ENCODE measurements at regions not wholly inside any gene's neighbourhood (a gene's known extent, or its start where the extent isn't known, plus 50 kb on each side); places are given as distances from the start of the nearest gene placed in this dataset.
"Not testable (repeated sequence)": the region's sequence is repeated elsewhere in the genome, so short reads cannot be mapped to it uniquely, and the experiment has no call there.

- no peak for DNase-seq
Measured at GRCh38 chr13:110809871-110810486, 96.5 kb downstream of the ING1 start.

GRCh38 chr13:110811008-110811720 is 97.7 kb downstream of the ING1 start:
- DNase-seq = no peak

- no peak for DNase-seq
Measured at GRCh38 chr13:110811771-110812120, 98.2 kb downstream of the ING1 start.

- peak in 1 of 3 donors; percentile 73 for DNase-seq
Measured at GRCh38 chr13:110812121-110812868, 98.8 kb downstream of the ING1 start.

DNA sequence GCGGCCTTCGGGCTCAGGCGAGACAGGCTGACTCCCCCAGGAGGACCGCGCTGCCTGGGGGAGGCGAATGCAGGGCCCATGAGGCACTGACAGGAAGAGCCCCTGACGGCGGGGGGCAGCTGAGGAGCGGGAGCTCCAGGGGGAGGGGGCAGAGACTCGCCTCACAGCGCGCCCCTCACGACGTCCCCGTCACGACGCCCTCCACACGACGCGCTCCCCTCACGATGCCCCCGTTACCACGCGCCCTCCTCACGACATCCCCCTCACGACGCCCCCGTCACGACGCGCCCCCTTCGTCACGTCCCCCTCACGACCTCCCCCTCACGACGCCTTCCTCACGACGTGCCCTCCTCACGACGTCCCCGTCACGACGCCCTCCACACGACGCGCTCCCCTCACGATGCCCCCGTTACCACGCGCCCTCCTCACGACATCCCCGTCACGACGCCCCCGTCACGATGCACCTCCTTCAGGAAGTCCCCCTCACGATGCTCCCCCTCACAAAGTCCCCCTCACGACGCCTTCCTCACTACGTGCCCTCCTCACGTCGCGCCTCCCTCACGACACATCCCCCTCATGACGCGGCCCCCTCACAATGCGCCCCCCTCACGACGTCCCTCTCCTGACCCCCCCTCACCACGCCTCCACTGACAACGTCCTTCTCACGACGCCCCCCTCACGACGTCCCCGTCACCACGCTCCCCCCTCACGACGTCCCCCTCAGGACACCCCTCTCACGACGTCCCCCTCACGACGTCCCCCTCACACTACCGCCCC is 99.6 kb downstream of the ING1 start:
- no peak for DNase-seq

DNA sequence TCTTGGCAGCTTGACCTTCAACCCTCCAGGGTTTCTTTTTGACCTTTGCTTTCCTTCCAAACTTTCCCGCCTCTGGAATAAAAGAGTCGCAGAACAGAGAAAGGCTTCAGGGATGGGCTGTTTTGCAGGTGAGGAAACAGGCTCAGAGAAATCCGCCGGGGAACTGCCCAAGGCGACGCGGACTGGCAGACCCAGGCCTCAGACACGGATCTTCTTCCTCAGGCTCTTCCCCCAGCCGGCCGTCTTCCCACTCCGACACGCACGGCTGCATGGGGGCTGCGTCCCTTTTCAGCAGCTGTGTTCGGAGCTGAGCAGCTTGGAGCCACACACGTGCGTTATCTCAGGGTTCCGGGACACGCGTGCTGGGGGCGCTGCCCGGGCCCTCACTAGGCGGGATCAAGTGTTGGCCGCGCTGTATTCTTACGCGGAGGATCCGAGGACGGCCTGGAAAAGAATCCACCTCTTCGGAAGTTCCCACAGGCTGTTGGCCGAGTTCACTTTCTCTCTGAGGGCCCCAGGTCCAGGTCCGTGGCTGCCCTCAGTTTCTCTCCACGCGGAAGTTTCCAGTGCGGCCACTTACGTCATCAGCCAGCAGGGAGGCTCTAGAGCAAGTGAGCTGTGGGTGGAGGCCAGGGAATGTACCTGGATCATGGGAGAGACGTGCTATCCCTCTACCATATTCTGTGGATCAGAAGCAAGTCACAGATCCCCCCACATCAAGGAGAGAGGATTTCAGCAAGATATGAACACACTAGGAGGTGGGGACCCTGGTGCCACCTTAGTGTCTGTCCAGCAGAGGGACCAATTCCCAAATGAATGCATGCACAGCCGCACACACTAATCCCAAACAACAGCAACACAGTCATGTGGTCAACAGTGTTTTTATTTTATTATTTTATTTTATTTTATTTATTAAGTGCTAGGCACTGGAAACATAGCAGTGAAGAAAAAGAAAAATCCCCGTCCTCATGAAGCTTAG is 100.4 kb downstream of the ING1 start:
- DNase-seq = no peak

- DNase-seq = no peak
Measured at GRCh38 chr13:110815471-110816204, 99.2 kb downstream of the ANKRD10 start.

DNA sequence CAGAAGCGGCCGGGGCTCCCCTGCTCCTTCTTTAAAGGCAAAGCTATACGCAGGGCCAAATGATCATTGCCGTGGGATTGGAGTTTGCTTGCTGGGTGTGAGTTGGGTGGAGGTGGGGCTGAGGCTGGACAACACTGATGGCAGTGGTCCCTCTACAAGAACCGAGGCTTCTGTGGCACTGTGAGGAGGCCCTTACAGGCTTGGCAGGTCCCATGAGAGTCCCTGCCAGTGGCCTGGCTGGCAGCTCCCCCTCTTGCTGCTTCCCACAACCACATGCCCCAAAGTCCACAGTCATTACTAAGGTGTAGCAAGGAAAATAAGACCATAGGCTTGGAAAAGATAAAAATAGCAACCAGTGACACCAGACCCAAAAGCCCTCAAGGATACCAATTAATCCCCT is 98.4 kb downstream of the ANKRD10 start:
- DNase-seq = no peak

DNA sequence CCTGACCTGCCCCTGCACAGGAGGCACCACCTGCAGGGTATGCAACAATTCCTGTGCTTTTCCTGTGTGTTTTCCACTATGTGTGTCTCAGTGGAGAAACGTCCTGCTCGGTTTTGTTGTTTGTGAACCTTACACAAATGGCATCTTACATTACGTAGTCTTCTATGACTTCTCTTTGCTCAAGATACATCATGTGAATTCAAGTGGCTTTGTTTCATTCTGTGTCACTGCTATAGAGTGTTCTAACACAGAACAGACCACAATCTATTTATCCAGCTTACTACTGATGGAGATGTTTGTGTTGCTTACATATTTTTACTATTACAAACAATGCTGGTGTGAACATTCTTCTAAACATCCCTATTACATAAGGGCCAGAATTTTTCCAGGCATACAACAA is 97.7 kb downstream of the ANKRD10 start:
- DNase-seq = no peak

- DNase-seq = no peak
Measured at GRCh38 chr13:110818747-110819146, 96.1 kb downstream of the ANKRD10 start.

DNA sequence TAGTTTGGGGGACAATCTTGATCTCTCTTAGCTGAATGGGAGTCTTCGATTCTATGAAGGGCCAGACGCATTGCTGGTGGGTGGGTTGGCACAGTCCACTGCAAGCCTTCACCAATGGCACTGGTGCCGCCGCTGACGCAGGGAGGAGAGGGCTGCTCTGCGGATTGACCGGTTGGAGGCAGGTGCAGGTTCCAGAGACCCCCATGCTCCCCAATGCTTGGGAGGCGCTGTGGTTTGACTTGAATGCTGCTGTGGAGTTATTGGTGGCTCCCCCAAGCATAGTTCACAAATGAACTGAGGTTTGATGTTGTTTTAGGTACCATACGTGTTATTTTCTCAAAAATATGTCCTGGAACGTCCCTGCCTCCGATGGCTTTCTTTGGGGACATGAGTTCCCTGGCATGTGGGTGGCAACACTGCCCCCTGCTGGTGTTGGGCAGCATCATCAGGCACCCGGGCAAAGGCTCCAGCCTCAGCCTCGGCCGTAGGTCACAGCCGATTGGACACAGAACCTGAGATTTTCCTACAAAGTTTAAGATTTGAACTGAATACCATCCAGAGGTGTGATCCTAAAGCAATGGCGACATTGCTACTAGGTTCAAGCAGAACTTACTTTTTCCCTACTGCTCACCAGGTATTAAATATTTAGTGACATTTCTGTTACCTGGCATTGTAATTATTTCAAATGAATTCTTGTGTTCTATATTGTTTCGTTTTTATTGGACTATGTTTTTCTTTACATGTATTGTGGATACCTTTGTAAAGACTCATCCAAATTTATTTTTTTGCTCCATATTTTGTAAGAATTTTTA is 95.5 kb downstream of the ANKRD10 start:
- DNase-seq = peak; percentile 59 to 86 (median 82)

DNA sequence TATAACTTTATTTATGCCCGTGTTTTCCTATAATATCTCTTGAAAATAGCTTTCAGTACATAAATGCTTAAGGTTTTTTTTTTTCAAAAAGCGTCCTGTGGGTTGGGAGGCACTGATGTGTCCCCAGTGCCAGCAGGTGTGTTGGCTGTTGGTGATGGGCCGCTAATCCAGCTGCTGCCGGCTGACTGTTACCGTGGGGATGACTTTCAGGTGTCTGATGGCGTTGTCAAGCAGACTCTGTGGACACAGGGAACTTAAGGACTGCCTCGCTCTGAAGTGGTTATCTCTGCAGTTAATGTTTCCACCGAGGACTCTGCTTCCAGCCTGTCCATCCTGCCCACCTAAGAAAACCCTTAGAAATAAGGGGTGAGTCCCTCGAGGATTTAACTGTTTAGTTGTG is 94.5 kb downstream of the ANKRD10 start:
- DNase-seq = no peak

- not testable (repeated sequence) for DNase-seq
Measured at GRCh38 chr13:110821837-110822668, 92.8 kb downstream of the ANKRD10 start.

DNA sequence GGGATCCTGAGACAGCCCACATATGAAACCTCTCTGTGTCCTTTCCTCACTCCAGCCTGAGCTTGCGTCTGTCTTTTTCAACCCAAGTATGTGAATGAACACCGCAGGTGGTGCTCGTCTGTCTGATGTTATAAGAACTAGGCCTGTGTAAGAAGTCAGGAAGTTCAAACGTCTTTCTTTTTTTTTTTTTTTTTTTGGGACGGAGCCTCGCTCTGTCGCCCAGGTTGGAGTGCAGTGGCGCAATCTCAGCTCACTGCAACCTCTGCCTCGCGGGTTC is 92.3 kb downstream of the ANKRD10 start:
- DNase-seq = no peak

GRCh38 chr13:110824702-110825300 is 90.1 kb downstream of the ANKRD10 start:
- no peak for DNase-seq

GRCh38 chr13:110825516-110825915 is 89.4 kb downstream of the ANKRD10 start:
- DNase-seq = no peak

- no peak for DNase-seq
Measured at GRCh38 chr13:110826101-110826500, 88.8 kb downstream of the ANKRD10 start.

Measured in muscle of back (tissue), 3 donors.